Choroid plexus epithelial cell (primary cell): ENCODE measurements at regions not wholly inside any gene's neighbourhood (a gene's known extent, or its start where the extent isn't known, plus 50 kb on each side); places are given as distances from the start of the nearest gene placed in this dataset.

Experiments
- DNase-seq: peaks from one replicate; pipeline ENCODE4 v3.0.0-alpha.2; 2010; ENCODE audit warnings: low read depth
- H3K4me3 ChIP-seq: 2 replicates; pipeline ENCODE4 v1.5.1; 2011; ENCODE audit warnings: low read depth, mild to moderate bottlenecking, control low read depth, low read length, moderate library complexity
- CTCF ChIP-seq: conservative IDR thresholded peaks from 2 replicates; pipeline ENCODE4 v1.5.1; 2011; ENCODE audit warnings: low read depth, mild to moderate bottlenecking, control low read depth, inconsistent platforms, low read length, moderate library complexity

- no peak overlapping the region for H3K4me3 ChIP-seq
- DNase-seq = no peak
- TF ChIP-seq CTCF = no peak
Measured at GRCh38 chr10:131689954-131690757, 210.7 kb upstream of the PPP2R2D start.

GRCh38 chr10:131690805-131691239, 210.0 kb upstream of the PPP2R2D start:
- TF ChIP-seq CTCF = no peak
- H3K4me3 ChIP-seq = no peak overlapping the region
- no peak for DNase-seq

- no peak for TF ChIP-seq CTCF
- H3K4me3 ChIP-seq = no peak overlapping the region
- no peak for DNase-seq
Measured at GRCh38 chr10:131691481-131692090, 209.2 kb upstream of the PPP2R2D start.

- no peak for DNase-seq
- TF ChIP-seq CTCF = no peak
- no peak overlapping the region for H3K4me3 ChIP-seq
Measured at GRCh38 chr10:131692176-131692575, 208.6 kb upstream of the PPP2R2D start.

GRCh38 chr10:131692686-131693334, 208.0 kb upstream of the PPP2R2D start:
- DNase-seq = no peak
- H3K4me3 ChIP-seq = no peak overlapping the region
- TF ChIP-seq CTCF = no peak

GRCh38 chr10:131693766-131694165, 207.0 kb upstream of the PPP2R2D start:
- TF ChIP-seq CTCF = no peak
- no peak overlapping the region for H3K4me3 ChIP-seq
- no peak for DNase-seq
